Activated naive CD4-positive, alpha-beta T cell treated with anti-CD3 and anti-CD28 coated beads, Interleukin-2, amount 10 ng/mL, durations not matched to agents 7 days and 5 days (primary cell): ENCODE measurements at regions not wholly inside any gene's neighbourhood (a gene's known extent, or its start where the extent isn't known, plus 50 kb on each side); places are given as distances from the start of the nearest gene placed in this dataset.

Experiments
- CTCF ChIA-PET: fragments of 350-600 bp; sonication (Branson Sonifier 250); formaldehyde crosslinking; loops from one replicate; lab custom pipeline; 2021; ENCODE audit warnings: antibody characterized with exemption; lab: Charles Lee
- DNase-seq: peaks from one replicate; pipeline ENCODE4 v3.0.0-alpha.2; 2020
- H3K27ac Mint-ChIP-seq: one replicate; pipeline ENCODE4 v1.8.0; 2021; ENCODE audit warnings: mild to moderate bottlenecking, moderate library complexity, mixed read lengths
- H3K27me3 Mint-ChIP-seq: one replicate; pipeline ENCODE4 v1.8.0; 2021; ENCODE audit warnings: mild to moderate bottlenecking, mixed read lengths
- H3K36me3 Mint-ChIP-seq: one replicate; pipeline ENCODE4 v1.8.0; 2021; ENCODE audit warnings: mixed read lengths
- H3K4me1 Mint-ChIP-seq: one replicate; pipeline ENCODE4 v1.8.0; 2021; ENCODE audit warnings: mixed read lengths
- H3K4me3 Mint-ChIP-seq: one replicate; pipeline ENCODE4 v1.8.0; 2021; ENCODE audit warnings: mild to moderate bottlenecking, moderate library complexity, mixed read lengths
- H3K9me3 Mint-ChIP-seq: one replicate; pipeline ENCODE4 v1.8.0; 2021; ENCODE audit warnings: mixed read lengths

- Mint-ChIP-seq H3K36me3 (no peaks in the 10 kb centered on the region), H3K4me1 (no peaks in the 10 kb centered on the region), H3K27me3 (no peaks in the 10 kb centered on the region), H3K4me3 (no peak overlapping the region), H3K9me3 (peaks cover 10% of the 10 kb centered on the region), H3K27ac (no peak overlapping the region)
- no peak for DNase-seq
- CTCF ChIA-PET: interaction anchor here (0.7 kb wide), 1 partner anchor 751 kb away, joined by 3 read pairs; no protein-coding TSS in a partner anchor
These were observed 277.7 kb upstream of the ZNF717 start for GRCh38 chr3:76063019-76063418.

- no peak overlapping the region for H3K27ac Mint-ChIP-seq
- CTCF ChIA-PET: no interaction called here
- no peaks in the 10 kb centered on the region for H3K36me3 Mint-ChIP-seq
- peaks cover 11% of the 10 kb centered on the region for H3K9me3 Mint-ChIP-seq
- H3K27me3 Mint-ChIP-seq: no peaks in the 10 kb centered on the region
- no peak overlapping the region for H3K4me3 Mint-ChIP-seq
- no peak for DNase-seq
- H3K4me1 Mint-ChIP-seq: no peaks in the 10 kb centered on the region
These were observed 278.5 kb upstream of the ZNF717 start for GRCh38 chr3:76063811-76064210.

GRCh38 chr3:76065964-76066363, 280.6 kb upstream of the ZNF717 start:
- Mint-ChIP-seq H3K4me1 (no peaks in the 10 kb centered on the region), H3K36me3 (no peaks in the 10 kb centered on the region), H3K27me3 (no peaks in the 10 kb centered on the region), H3K27ac (no peak overlapping the region), H3K9me3 (peaks cover 16% of the 10 kb centered on the region), H3K4me3 (no peak overlapping the region)
- CTCF ChIA-PET: no interaction called here
- no peak for DNase-seq

- no peak for DNase-seq
- Mint-ChIP-seq H3K4me1 (no peaks in the 10 kb centered on the region), H3K36me3 (no peaks in the 10 kb centered on the region), H3K9me3 (peaks cover 18% of the 10 kb centered on the region), H3K27me3 (no peaks in the 10 kb centered on the region), H3K4me3 (no peak overlapping the region), H3K27ac (no peak overlapping the region)
- CTCF ChIA-PET: no interaction called here
These were observed 292.8 kb upstream of the ZNF717 start for GRCh38 chr3:76078101-76078500.

GRCh38 chr3:76083992-76084391, 298.6 kb upstream of the ZNF717 start:
- Mint-ChIP-seq H3K9me3 (peaks cover 14% of the 10 kb centered on the region), H3K27me3 (no peaks in the 10 kb centered on the region), H3K27ac (no peak overlapping the region), H3K36me3 (no peaks in the 10 kb centered on the region), H3K4me3 (no peak overlapping the region), H3K4me1 (no peaks in the 10 kb centered on the region)
- no peak for DNase-seq
- CTCF ChIA-PET: no interaction called here

- Mint-ChIP-seq H3K27ac (no peak overlapping the region), H3K27me3 (no peaks in the 10 kb centered on the region), H3K36me3 (no peaks in the 10 kb centered on the region), H3K4me3 (no peak overlapping the region), H3K9me3 (peaks cover 5% of the 10 kb centered on the region), H3K4me1 (no peaks in the 10 kb centered on the region)
- CTCF ChIA-PET: no interaction called here
- DNase-seq: no peak
These were observed 310.7 kb upstream of the ZNF717 start for GRCh38 chr3:76096036-76096435.

- Mint-ChIP-seq H3K4me1 (no peaks in the 10 kb centered on the region), H3K36me3 (no peaks in the 10 kb centered on the region), H3K4me3 (no peak overlapping the region), H3K27me3 (no peaks in the 10 kb centered on the region), H3K27ac (no peak overlapping the region), H3K9me3 (peaks cover 8% of the 10 kb centered on the region)
- DNase-seq: no peak
- CTCF ChIA-PET: no interaction called here
These were observed 311.7 kb upstream of the ZNF717 start for GRCh38 chr3:76096836-76097588.

- no peak overlapping the region for H3K27ac Mint-ChIP-seq
- H3K27me3 Mint-ChIP-seq: no peaks in the 10 kb centered on the region
- no peaks in the 10 kb centered on the region for H3K36me3 Mint-ChIP-seq
- H3K4me1 Mint-ChIP-seq: no peaks in the 10 kb centered on the region
- CTCF ChIA-PET: no interaction called here
- no peak for DNase-seq
- H3K4me3 Mint-ChIP-seq: no peak overlapping the region
- peaks cover 8% of the 10 kb centered on the region for H3K9me3 Mint-ChIP-seq
These were observed 312.2 kb upstream of the ZNF717 start for GRCh38 chr3:76097589-76097969.

GRCh38 chr3:76099956-76100355, 314.6 kb upstream of the ZNF717 start:
- H3K27me3 Mint-ChIP-seq: no peaks in the 10 kb centered on the region
- CTCF ChIA-PET: no interaction called here
- no peak for DNase-seq
- no peak overlapping the region for H3K27ac Mint-ChIP-seq
- no peaks in the 10 kb centered on the region for H3K36me3 Mint-ChIP-seq
- no peak overlapping the region for H3K4me3 Mint-ChIP-seq
- no peaks in the 10 kb centered on the region for H3K4me1 Mint-ChIP-seq
- H3K9me3 Mint-ChIP-seq: peaks cover 8% of the 10 kb centered on the region

GRCh38 chr3:76107935-76108570, 322.7 kb upstream of the ZNF717 start:
- CTCF ChIA-PET: no interaction called here
- Mint-ChIP-seq H3K27me3 (no peaks in the 10 kb centered on the region), H3K27ac (no peak overlapping the region), H3K9me3 (no peaks in the 10 kb centered on the region), H3K36me3 (no peaks in the 10 kb centered on the region), H3K4me3 (no peak overlapping the region), H3K4me1 (no peaks in the 10 kb centered on the region)
- DNase-seq: no peak

- CTCF ChIA-PET: no interaction called here
- Mint-ChIP-seq H3K9me3 (peaks cover 2% of the 10 kb centered on the region), H3K4me3 (no peak overlapping the region), H3K27ac (no peak overlapping the region), H3K36me3 (no peaks in the 10 kb centered on the region), H3K27me3 (no peaks in the 10 kb centered on the region), H3K4me1 (no peaks in the 10 kb centered on the region)
- no peak for DNase-seq
These were observed 326.5 kb upstream of the ZNF717 start for GRCh38 chr3:76111808-76112207.

- Mint-ChIP-seq H3K4me1 (no peaks in the 10 kb centered on the region), H3K36me3 (no peaks in the 10 kb centered on the region), H3K9me3 (peaks cover 4% of the 10 kb centered on the region), H3K27ac (no peak overlapping the region), H3K27me3 (no peaks in the 10 kb centered on the region), H3K4me3 (no peak overlapping the region)
- no peak for DNase-seq
- CTCF ChIA-PET: no interaction called here
These were observed 336.7 kb upstream of the ZNF717 start for GRCh38 chr3:76122007-76122406.

GRCh38 chr3:76129441-76129840, 344.1 kb upstream of the ZNF717 start:
- Mint-ChIP-seq H3K4me1 (no peaks in the 10 kb centered on the region), H3K9me3 (peaks cover 7% of the 10 kb centered on the region), H3K4me3 (no peak overlapping the region), H3K27ac (no peak overlapping the region), H3K36me3 (no peaks in the 10 kb centered on the region), H3K27me3 (no peaks in the 10 kb centered on the region)
- CTCF ChIA-PET: no interaction called here
- DNase-seq: no peak

GRCh38 chr3:76131396-76132153, 346.2 kb upstream of the ZNF717 start:
- DNase-seq: no peak
- H3K4me3 Mint-ChIP-seq: no peak overlapping the region
- no peak overlapping the region for H3K27ac Mint-ChIP-seq
- H3K9me3 Mint-ChIP-seq: peaks cover 7% of the 10 kb centered on the region
- no peaks in the 10 kb centered on the region for H3K36me3 Mint-ChIP-seq
- no peaks in the 10 kb centered on the region for H3K27me3 Mint-ChIP-seq
- CTCF ChIA-PET: no interaction called here
- H3K4me1 Mint-ChIP-seq: no peaks in the 10 kb centered on the region

- CTCF ChIA-PET: no interaction called here
- Mint-ChIP-seq H3K36me3 (no peaks in the 10 kb centered on the region), H3K4me3 (no peak overlapping the region), H3K27me3 (no peaks in the 10 kb centered on the region), H3K27ac (no peak overlapping the region), H3K4me1 (no peaks in the 10 kb centered on the region), H3K9me3 (peaks cover 8% of the 10 kb centered on the region)
- no peak for DNase-seq
These were observed 346.8 kb upstream of the ZNF717 start for GRCh38 chr3:76132154-76132470.
